DOHH2 (cell line): ENCODE measurements at regions not wholly inside any gene's neighbourhood (a gene's known extent, or its start where the extent isn't known, plus 50 kb on each side); places are given as distances from the start of the nearest gene placed in this dataset.

ENCODE experiments used
- H3F3A ChIP-seq: fragments of 200-600 bp; sonication (generic), shearing (Covaris generic); 2 replicates; pipeline ENCODE4 v1.6.0; 2016; ENCODE audit warnings: antibody characterized with exemption, mild to moderate bottlenecking; ENCODE audit not compliant: control insufficient read depth, insufficient read depth
- H3K27ac ChIP-seq: fragments of 200-600 bp; sonication (generic); 2 replicates; pipeline ENCODE4 v1.5.1; 2014; ENCODE audit warnings: low read depth, mild to moderate bottlenecking, low read length, moderate library complexity
- H3K27me3 ChIP-seq: fragments of 200-600 bp; sonication (generic); 2 replicates; pipeline ENCODE4 v1.6.1; 2014; ENCODE audit warnings: mild to moderate bottlenecking, low read length, mixed read lengths; ENCODE audit not compliant: control insufficient read depth
- H3K36me3 ChIP-seq: fragments of 200-600 bp; sonication (generic); 2 replicates; pipeline ENCODE4 v1.6.1; 2014; ENCODE audit warnings: mild to moderate bottlenecking, low read length, moderate library complexity, mixed read lengths; ENCODE audit not compliant: control insufficient read depth
- H3K4me1 ChIP-seq: fragments of 200-600 bp; sonication (generic); 2 replicates; pipeline ENCODE4 v1.6.1; 2014; ENCODE audit warnings: mild to moderate bottlenecking, low read length, mixed read lengths; ENCODE audit not compliant: control insufficient read depth
- H3K4me2 ChIP-seq: fragments of 200-600 bp; sonication (generic); 2 replicates; pipeline ENCODE4 v1.6.0; 2014; ENCODE audit warnings: mild to moderate bottlenecking, low read length, moderate library complexity
- H3K4me3 ChIP-seq: fragments of 200-600 bp; sonication (generic); 2 replicates; pipeline ENCODE4 v1.5.1; 2014; ENCODE audit warnings: mild to moderate bottlenecking, low read length, mixed read lengths
- H3K79me2 ChIP-seq: fragments of 200-600 bp; sonication (generic); 2 replicates; pipeline ENCODE4 v1.6.1; 2014; ENCODE audit warnings: mild to moderate bottlenecking, low read length, mixed read lengths; ENCODE audit not compliant: control insufficient read depth
- H3K9me2 ChIP-seq: fragments of 200-600 bp; sonication (generic); replicated peaks from 2 replicates; pipeline ENCODE4 v1.6.1; 2014; ENCODE audit warnings: mild to moderate bottlenecking, low read length, mixed read lengths; ENCODE audit not compliant: control insufficient read depth
- H3K9me3 ChIP-seq: fragments of 200-600 bp; sonication (generic); 2 replicates; pipeline ENCODE4 v1.6.1; 2014; ENCODE audit warnings: antibody characterized with exemption, low read length, mixed read lengths; ENCODE audit not compliant: control insufficient read depth, insufficient read depth
- H4K20me1 ChIP-seq: fragments of 200-600 bp; sonication (generic); 2 replicates; pipeline ENCODE4 v1.6.0; 2014; ENCODE audit warnings: low read depth, mild to moderate bottlenecking, antibody characterized with exemption, low read length, moderate library complexity; ENCODE audit not compliant: control insufficient read depth, insufficient read depth
- EZH2phosphoT487 ChIP-seq: fragments of 200-600 bp; sonication (generic); IDR thresholded peaks from 2 replicates; pipeline ENCODE4 v1.6.1; 2017; ENCODE audit warnings: borderline replicate concordance, mild to moderate bottlenecking, antibody characterized with exemption, low read length, moderate library complexity, mixed read lengths
- TF ChIP-seq, protein P1 (sequence below): fragments of 200-600 bp; sonication (generic); IDR thresholded peaks from one replicate; pipeline ENCODE4 v1.5.1; 2014; ENCODE audit warnings: antibody characterized with exemption, mild to moderate bottlenecking, low read depth, low read length; ENCODE audit not compliant: poor library complexity, severe bottlenecking

GRCh38 chr11:15818132-15818842, 538.1 kb downstream of the SOX6 start:
- Histone ChIP-seq H3K9me2 (no peaks in the 10 kb centered on the region), H3K4me3 (no peak overlapping the region), H3K79me2 (no peaks in the 10 kb centered on the region), H3K4me2 (no peak overlapping the region), H3K9me3 (no peaks in the 10 kb centered on the region), H3K27ac (no peak overlapping the region), H4K20me1 (no peaks in the 10 kb centered on the region), H3K36me3 (no peaks in the 10 kb centered on the region), H3K4me1 (no peaks in the 10 kb centered on the region), H3K27me3 (no peaks in the 10 kb centered on the region), H3F3A (no peaks in the 10 kb centered on the region)
- TF ChIP-seq, protein P1, sequence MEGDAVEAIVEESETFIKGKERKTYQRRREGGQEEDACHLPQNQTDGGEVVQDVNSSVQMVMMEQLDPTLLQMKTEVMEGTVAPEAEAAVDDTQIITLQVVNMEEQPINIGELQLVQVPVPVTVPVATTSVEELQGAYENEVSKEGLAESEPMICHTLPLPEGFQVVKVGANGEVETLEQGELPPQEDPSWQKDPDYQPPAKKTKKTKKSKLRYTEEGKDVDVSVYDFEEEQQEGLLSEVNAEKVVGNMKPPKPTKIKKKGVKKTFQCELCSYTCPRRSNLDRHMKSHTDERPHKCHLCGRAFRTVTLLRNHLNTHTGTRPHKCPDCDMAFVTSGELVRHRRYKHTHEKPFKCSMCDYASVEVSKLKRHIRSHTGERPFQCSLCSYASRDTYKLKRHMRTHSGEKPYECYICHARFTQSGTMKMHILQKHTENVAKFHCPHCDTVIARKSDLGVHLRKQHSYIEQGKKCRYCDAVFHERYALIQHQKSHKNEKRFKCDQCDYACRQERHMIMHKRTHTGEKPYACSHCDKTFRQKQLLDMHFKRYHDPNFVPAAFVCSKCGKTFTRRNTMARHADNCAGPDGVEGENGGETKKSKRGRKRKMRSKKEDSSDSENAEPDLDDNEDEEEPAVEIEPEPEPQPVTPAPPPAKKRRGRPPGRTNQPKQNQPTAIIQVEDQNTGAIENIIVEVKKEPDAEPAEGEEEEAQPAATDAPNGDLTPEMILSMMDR, result no peak
- no peak for TF ChIP-seq EZH2phosphoT487

DNA sequence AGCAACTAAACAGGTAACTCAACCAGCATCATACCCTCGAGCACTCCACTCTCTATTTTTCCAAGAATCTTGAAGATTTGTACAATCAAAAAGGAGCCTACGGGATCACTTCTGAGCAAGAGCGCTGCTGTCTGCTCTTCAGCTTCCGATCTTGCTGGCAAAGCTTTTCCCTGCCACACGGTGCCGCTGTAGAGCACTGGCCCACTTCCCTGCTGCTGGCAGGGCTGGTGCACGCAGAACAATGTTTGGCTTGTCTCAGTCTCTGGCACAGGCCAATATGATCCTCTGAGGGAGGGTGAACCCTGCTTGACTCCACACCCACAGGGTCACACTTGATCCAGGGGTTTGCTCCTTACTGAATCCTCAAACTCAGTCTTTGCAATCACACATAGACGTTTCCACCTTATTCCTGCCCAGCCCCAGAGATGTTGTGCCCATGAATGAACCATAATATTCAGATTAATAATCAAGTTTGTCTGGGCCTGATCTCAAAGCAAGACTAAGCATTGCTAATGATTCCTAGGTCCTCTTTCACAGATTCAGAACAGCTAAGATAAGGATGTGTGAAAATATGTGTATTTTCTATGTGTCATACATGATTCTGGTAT, 536.6 kb downstream of the SOX6 start:
- Histone ChIP-seq H3K27ac (no peak overlapping the region), H3K79me2 (no peaks in the 10 kb centered on the region), H3K4me2 (no peak overlapping the region), H3K9me2 (no peaks in the 10 kb centered on the region), H3K4me1 (no peaks in the 10 kb centered on the region), H4K20me1 (no peaks in the 10 kb centered on the region), H3K9me3 (no peaks in the 10 kb centered on the region), H3K36me3 (no peaks in the 10 kb centered on the region), H3F3A (no peaks in the 10 kb centered on the region), H3K4me3 (no peak overlapping the region), H3K27me3 (no peaks in the 10 kb centered on the region)
- TF ChIP-seq, protein P1, result peak; percentile 87
- no peak for TF ChIP-seq EZH2phosphoT487

DNA sequence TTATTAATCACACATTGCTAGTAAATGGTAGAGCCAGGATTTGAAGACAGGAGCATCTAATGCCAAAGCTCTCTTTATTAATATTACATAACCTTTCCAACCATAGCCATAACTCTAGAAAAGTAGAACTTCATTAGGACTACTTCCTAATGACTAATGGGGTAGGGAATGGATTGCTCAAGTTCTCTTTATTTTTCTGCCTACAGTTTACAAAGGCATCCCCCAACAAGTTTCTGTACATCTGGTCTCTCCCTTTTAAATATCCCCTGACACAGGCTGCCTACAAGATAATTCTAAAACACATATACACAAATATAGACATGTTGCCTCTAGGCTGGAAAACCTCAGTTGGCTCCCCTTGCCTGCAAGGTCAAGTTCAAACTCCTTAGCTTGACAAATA, 534.9 kb downstream of the SOX6 start:
- TF ChIP-seq EZH2phosphoT487, result no peak
- TF ChIP-seq, protein P1, result no peak
- H3K36me3 ChIP-seq, result no peaks in the 10 kb centered on the region
- H3K4me1 ChIP-seq, result no peaks in the 10 kb centered on the region
- H3K79me2 ChIP-seq, result no peaks in the 10 kb centered on the region
- H3F3A ChIP-seq, result no peaks in the 10 kb centered on the region
- H3K4me3 ChIP-seq, result no peak overlapping the region
- no peak overlapping the region for H3K27ac ChIP-seq
- no peaks in the 10 kb centered on the region for H3K9me3 ChIP-seq
- no peaks in the 10 kb centered on the region for H4K20me1 ChIP-seq
- H3K9me2 ChIP-seq, result no peaks in the 10 kb centered on the region
- no peaks in the 10 kb centered on the region for H3K27me3 ChIP-seq
- H3K4me2 ChIP-seq, result no peak overlapping the region
